Stimulated activated CD4-positive, alpha-beta T cell treated with anti-CD3 and anti-CD28 coated beads, Interleukin-1b, Interleukin-23, amount 100 ng/mL, for 48 hours (primary cell): ENCODE measurements at regions not wholly inside any gene's neighbourhood (a gene's known extent, or its start where the extent isn't known, plus 50 kb on each side); places are given as distances from the start of the nearest gene placed in this dataset.

ENCODE experiments used
- DNase-seq: peaks from one replicate; pipeline ENCODE4 v3.0.0-alpha.2; 2020

GRCh38 chr3:30069056-30069455 is 537.3 kb upstream of the TGFBR2 start:
- no peak for DNase-seq

- no peak for DNase-seq
These were observed 533.4 kb upstream of the TGFBR2 start for GRCh38 chr3:30073040-30073439.

GRCh38 chr3:30073622-30074021 is 532.8 kb upstream of the TGFBR2 start:
- no peak for DNase-seq

- no peak for DNase-seq
These were observed 530.9 kb upstream of the TGFBR2 start for GRCh38 chr3:30075514-30075913.

GRCh38 chr3:30076899-30077298 is 529.5 kb upstream of the TGFBR2 start:
- no peak for DNase-seq

- no peak for DNase-seq
These were observed 528.7 kb upstream of the TGFBR2 start for GRCh38 chr3:30077746-30078145.

GRCh38 chr3:30078736-30079135 is 527.7 kb upstream of the TGFBR2 start:
- DNase-seq, result no peak

- DNase-seq, result no peak
These were observed 524.5 kb upstream of the TGFBR2 start for GRCh38 chr3:30081904-30082303.

GRCh38 chr3:30082652-30083051 is 523.7 kb upstream of the TGFBR2 start:
- DNase-seq, result no peak

- no peak for DNase-seq
These were observed 523.1 kb upstream of the TGFBR2 start for GRCh38 chr3:30083315-30083714.

- no peak for DNase-seq
These were observed 522.1 kb upstream of the TGFBR2 start for GRCh38 chr3:30084316-30084715.

GRCh38 chr3:30084971-30085403 is 521.4 kb upstream of the TGFBR2 start:
- DNase-seq, result no peak

GRCh38 chr3:30085486-30085885 is 520.9 kb upstream of the TGFBR2 start:
- DNase-seq, result no peak

GRCh38 chr3:30091686-30092085 is 514.7 kb upstream of the TGFBR2 start:
- no peak for DNase-seq

- DNase-seq, result no peak
These were observed 509.3 kb upstream of the TGFBR2 start for GRCh38 chr3:30097022-30097650.

GRCh38 chr3:30098243-30098642 is 508.2 kb upstream of the TGFBR2 start:
- no peak for DNase-seq

- no peak for DNase-seq
These were observed 507.5 kb upstream of the TGFBR2 start for GRCh38 chr3:30098653-30099455.

GRCh38 chr3:30102356-30102755 is 504.0 kb upstream of the TGFBR2 start:
- DNase-seq, result no peak

- no peak for DNase-seq
These were observed 503.2 kb upstream of the TGFBR2 start for GRCh38 chr3:30103186-30103585.

GRCh38 chr3:30107531-30107930 is 498.9 kb upstream of the TGFBR2 start:
- no peak for DNase-seq

GRCh38 chr3:30112411-30112810 is 494.0 kb upstream of the TGFBR2 start:
- no peak for DNase-seq

- no peak for DNase-seq
These were observed 493.4 kb upstream of the TGFBR2 start for GRCh38 chr3:30112902-30113484.

GRCh38 chr3:30113906-30114305 is 492.5 kb upstream of the TGFBR2 start:
- DNase-seq, result no peak

- DNase-seq, result no peak
These were observed 491.5 kb upstream of the TGFBR2 start for GRCh38 chr3:30114918-30115317.
